Astrocyte of the hippocampus (primary cell): ENCODE measurements at regions not wholly inside any gene's neighbourhood (a gene's known extent, or its start where the extent isn't known, plus 50 kb on each side); places are given as distances from the start of the nearest gene placed in this dataset.

Experiments
- DNase-seq: peaks from one replicate; pipeline ENCODE4 v3.0.0; 2011; ENCODE audit warnings: low read depth, low spot score

DNA sequence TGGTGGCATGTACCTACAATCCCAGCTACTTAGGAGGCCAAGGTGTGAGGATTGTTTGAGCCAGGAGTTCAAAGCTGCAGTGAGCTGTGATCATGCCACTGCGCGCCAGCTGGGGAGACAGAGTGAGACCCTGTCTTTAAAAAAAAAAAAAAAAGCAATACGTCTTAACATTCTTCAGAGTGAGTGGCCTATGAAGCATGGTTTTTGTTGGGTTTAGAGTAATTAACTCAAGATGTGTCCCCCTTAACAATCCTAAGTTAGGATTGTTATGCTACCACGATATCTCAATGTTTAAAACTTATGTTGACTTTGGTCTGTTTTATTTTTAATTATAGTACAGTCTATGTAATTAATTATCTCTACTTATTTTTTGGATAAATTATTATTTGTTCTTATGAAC is 156.1 kb downstream of the HIPK3 start:
- DNase-seq: no peak

GRCh38 chr11:33412241-33412640 is 155.1 kb downstream of the HIPK3 start:
- no peak for DNase-seq

- no peak for DNase-seq
These were observed 154.6 kb downstream of the HIPK3 start for GRCh38 chr11:33411751-33412150.

GRCh38 chr11:33410086-33410765 is 153.0 kb downstream of the HIPK3 start:
- no peak for DNase-seq
